ENCODE measurements at regions not wholly inside any gene's neighbourhood (a gene's known extent, or its start where the extent isn't known, plus 50 kb on each side); places are given as distances from the start of the nearest gene placed in this dataset.

DNA sequence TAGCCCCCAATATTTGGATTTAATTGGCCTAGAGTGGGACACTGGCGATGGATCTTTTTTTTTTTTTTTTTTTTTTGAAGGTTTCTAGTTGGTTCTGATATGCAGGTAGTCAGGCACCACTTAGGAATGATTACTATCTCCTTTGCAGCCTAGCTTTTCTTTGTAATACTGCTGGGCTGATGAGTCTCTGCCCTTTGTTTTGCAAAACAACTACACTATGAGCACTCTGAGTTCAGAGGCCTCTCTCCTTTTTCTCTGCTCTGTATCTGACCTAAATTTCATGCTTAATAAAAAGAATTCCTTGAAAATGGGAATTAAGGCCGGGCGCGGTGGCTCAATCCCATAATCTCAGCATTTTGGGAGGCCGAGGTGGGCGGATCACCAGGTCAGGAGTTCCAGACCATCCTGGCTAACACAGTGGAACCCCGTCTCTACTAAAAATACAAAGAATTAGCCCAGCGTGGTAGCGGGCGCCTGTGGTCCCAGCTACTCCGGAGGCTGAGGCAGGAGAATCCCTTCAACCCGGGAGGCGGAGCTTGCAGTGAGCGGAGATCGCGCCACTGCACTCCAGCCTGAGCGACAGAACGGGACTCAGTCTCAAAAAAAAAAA, 1312.3 kb downstream of the FAM181B start:
- DNase-seq (ENCODE audit: low read depth in 2 of 2) = no peak

DNA sequence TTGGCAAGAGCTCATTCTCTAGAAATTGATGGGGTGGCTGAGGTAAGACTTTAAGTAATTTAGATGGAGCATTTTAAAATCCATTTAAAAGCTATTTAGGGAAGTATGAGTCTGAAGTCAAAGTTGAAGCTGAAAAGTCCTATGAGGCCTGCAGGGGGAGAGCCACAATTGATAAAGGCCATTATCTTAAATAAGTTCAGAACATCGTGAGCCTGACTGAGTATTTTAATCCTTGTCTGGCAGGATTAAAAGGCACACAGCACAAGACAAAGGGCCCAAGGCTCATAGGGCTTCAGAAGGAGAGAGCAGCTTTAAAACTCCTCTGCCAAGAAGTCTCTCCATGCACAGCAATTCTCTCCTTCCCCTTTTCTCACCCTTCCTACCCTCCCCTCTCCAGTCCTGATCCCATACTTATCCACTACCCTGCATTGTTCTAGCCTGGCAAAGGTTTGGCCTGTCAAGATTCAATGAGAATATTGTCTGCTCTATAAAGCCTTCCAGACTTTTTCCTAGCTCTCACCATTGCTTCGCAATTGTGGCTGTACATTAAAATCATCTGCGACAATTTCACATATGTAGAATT, 1312.9 kb downstream of the FAM181B start:
- no peak for DNase-seq (ENCODE audit: low read depth in 2 of 2)

GRCh38 chr11:81397316-81397715, 1336.3 kb downstream of the FAM181B start:
- no peak for DNase-seq (ENCODE audit: low read depth in 2 of 2)

- DNase-seq (ENCODE audit: low read depth in 2 of 2) = no peak
Measured at GRCh38 chr11:81394311-81394710, 1339.4 kb downstream of the FAM181B start.

DNA sequence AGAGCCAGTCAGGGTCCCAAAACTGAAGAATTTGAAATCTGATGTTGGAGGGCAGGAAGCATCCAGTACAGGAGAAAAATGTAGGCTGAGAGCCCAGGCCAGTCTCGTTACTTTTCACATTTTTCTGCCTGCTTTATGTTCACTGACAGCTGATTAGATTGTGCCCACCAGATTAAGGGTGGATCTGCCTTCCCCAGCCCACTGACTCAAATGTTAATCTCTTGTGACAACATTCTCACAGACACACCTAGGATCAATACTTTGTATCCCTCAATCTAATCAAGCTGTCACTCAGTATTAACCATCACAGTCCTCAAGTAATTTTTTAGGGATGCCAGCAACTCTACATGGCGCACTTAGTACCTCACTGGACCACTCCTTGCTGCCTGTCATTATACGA, 1345.3 kb downstream of the FAM181B start:
- DNase-seq (ENCODE audit: low read depth in 2 of 2) = no peak

DNA sequence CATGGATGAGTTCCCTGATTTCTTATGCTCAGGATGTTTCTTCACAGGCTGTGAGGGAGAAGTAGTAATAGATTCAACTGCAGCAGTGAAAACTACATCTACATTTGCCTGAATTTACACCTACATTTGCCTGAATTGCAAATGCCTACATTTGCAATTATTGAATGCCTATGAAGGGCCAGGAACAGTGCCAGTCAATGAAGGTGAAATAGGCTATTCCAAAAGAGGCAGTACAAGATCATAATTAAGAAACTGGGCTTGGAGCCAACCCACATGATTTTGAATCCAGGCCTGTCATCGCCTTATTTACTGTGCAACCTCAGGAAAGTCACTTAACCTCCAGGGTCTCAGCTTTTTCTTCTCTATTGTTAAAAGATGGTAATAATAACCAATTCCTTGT, 1353.3 kb downstream of the FAM181B start:
- no peak for DNase-seq (ENCODE audit: low read depth in 2 of 2)

- DNase-seq (ENCODE audit: low read depth in 2 of 2) = no peak
Measured at GRCh38 chr11:81377418-81377817, 1356.2 kb downstream of the FAM181B start.

GRCh38 chr11:81373986-81374385, 1359.7 kb downstream of the FAM181B start:
- no peak for DNase-seq (ENCODE audit: low read depth in 2 of 2)

DNA sequence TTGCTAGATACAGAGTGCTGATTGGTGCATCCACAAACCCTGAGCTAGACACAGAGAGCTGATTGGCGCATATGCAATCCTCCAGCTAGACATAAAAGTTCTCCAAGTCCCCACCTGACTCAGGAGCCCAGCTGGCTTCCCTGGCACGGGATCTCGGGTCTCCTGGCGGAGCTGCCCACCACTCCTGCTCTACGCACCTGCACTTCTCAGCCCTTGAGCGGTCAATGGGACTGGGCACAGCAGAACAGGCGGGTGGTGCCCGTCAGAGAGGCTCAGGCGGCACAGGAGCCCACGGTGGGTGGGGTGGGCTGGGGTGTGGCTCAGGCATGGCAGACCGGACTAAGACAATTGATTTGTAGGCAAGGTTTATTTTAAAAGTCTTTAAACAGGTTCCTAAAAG, 1365.5 kb downstream of the FAM181B start:
- no peak for DNase-seq (ENCODE audit: low read depth in 2 of 2)

GRCh38 chr11:81365496-81365895, 1368.2 kb downstream of the FAM181B start:
- no peak for DNase-seq (ENCODE audit: low read depth in 2 of 2)

DNA sequence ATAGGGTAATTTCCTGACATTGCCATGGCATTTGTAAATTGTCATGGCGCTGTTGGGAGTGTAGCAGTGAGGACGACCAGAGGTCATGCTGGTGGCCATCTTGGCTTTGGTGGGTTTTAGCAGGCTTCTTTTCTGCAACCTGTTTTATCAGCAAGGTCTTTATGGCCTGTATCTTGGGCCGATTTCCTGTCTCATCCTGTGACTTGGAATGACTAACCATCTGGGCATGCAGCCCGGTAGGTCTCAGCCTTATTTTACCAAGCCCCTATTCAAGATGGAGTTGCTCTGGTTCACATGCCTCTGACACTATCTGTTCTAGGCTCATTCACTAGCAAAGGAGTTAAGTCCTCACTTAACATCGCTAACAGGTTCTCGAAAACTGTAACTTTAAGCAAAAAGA, 1374.2 kb downstream of the FAM181B start:
- DNase-seq (ENCODE audit: low read depth in 2 of 2) = no peak

DNA sequence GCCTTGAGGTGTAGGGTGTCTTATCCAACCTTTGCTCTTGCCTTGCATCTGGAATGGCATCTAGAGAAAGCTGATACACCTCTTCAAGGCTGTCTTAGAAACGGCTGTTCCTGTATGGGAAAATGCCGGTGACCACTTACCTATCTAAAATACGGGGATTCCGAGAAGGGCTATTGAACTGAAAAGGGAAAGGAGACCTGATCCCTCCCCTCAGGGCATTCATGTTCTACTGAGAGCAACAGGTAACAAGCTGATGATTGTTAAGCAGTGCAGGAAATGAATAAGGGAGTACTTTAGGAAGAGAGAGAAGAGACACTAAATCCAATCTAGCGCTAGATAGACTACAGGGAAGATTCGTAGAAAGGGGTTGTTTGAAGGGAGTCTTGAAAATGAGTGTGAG, 1388.1 kb downstream of the FAM181B start:
- DNase-seq (ENCODE audit: low read depth in 2 of 2) = no peak

DNA sequence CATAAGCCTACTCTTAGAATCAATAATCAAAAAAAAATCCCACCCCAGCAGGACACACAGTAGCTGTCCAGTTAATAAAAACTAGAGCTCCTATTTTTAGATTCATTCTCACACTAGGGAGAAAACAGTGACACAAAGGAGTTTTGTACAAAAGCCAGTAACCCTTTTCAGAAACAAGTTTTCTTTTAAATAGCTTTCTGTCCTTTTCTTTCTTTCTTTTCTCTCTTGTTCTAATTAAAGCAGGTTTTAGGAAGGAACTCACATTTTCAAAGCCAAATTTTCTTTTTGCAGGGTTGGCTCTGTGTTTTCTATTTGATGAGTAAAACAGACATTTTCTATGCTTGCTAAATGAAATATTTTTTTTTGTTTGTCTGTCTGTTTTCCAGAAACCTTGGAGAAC, 1390.7 kb downstream of the FAM181B start:
- DNase-seq (ENCODE audit: low read depth in 2 of 2) = no peak

DNA sequence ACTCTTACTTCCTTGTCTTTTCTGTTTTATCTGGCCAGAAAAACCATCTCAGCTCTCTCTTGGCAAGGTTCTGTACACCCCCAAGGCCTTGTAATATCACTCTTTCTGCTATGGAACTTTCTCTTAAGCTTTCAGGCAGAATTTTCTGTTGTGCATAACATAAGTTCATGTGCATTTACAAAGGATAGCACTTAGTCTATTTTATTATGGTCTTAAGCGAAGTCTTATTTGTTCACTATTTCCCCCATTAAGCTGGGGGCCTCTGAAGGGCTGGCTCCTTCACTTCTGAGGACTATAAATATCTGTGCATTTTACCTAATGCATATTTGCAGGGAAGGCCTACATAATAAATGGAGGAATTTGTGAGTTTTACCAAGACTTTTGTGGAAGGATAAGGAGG, 1393.4 kb downstream of the FAM181B start:
- DNase-seq (ENCODE audit: low read depth in 2 of 2) = no peak

- DNase-seq (ENCODE audit: low read depth in 2 of 2) = no peak
Measured at GRCh38 chr11:81339521-81339920, 1394.1 kb downstream of the FAM181B start.

- no peak for DNase-seq (ENCODE audit: low read depth in 2 of 2)
Measured at GRCh38 chr11:81337756-81338155, 1395.9 kb downstream of the FAM181B start.

DNA sequence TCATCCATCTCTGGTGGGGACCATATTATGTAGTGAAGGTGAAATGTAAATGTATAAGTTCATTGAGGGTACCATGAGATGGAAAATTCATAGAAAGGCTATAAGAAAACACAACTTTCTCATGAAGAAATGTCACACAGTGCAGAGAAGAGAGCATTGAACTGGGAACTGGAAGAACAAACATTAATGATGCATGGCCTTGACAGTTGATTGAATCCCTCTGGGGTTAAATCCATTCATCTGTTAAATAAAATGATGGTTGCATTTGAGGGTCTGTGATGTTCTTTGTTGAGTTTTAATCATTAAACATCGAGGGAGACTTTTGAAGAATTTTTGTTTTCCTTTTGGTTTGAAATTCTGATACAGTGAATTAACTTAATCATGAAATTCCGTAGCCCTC, 1401.4 kb downstream of the FAM181B start:
- no peak for DNase-seq (ENCODE audit: low read depth in 2 of 2)

GRCh38 chr11:81331611-81332235, 1401.9 kb downstream of the FAM181B start:
- no peak for DNase-seq (ENCODE audit: low read depth in 2 of 2)

GRCh38 chr11:81331088-81331487, 1402.6 kb downstream of the FAM181B start:
- no peak for DNase-seq (ENCODE audit: low read depth in 2 of 2)

DNA sequence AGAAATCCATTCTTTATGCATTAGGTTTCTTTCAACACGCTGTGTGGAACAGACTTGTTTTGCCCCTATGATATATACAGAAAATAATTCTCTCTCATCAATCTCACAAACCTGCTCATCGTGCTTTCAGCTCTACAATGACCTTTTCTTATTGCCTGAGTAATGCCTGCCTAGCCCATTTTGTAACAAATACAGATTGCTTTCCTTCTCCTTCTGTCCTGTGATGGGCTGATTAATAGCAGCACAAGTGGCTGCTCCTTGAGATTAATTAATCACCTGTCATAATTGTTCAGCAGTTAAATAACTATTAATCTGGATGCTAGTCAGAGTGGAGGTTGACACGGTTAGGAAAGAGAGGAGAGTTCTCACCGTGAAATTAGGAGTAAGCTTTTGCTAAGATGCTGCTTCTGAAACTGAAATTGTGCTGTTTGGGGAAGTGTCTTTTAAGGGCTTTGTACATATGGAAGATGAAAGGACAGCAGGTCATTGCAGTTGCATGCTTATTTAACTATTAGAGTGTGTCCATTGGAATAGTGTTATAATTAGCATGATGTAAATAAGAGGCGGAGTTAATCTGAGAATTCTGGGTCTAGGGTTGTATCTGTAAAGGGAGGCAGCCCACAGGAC, 1430.5 kb downstream of the FAM181B start:
- DNase-seq (ENCODE audit: low read depth in 2 of 2) = no peak

DNA sequence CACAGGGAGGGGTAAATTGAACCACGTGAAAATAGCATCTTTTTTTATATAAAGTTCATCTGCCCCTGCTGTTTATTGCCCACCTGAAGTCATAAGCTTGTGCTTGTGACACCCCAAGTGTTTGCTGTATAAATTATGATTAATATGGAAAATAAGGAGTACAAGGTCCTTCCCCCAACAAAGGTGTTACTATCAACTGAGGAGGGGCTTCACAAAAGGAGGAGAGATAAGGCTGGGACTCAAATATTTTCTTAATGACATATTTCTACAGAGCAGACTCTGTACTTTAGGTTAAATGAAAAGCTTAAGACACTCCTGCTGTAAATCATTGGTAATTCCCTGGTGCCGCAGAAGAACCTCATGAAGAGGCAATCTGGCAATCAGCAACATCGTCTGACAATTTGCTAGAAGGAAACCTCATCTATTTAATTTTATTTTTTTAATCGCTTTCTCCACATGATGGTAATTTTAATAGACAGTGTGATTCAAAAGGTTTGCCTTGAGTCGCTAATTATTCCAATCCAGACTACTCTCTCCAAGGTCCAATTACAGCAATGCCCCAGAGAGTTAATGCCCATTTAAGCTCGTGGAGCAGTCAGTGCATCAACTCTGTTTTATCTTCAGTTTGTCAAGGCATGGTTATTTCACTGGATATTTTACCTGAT, 1432.4 kb downstream of the FAM181B start:
- DNase-seq (ENCODE audit: low read depth in 2 of 2) = no peak

DNA sequence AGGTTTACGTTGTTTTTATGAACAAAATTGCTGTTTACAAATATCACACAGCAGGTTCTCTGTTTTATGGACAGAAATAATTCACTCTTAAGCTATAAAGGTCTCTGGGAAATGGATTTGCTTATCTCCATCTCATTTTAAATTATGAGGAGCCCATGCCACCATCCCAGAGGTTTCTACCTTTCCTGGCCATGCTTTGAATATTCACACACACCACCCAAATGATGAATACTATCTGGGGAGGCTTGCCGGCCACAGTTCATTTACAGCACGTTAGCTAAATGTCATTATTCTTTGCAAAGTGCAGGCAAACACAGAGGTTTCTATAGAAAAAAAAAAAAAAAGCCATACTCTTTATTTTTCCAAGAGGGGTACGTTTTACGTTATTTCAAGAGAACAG, 1446.7 kb downstream of the FAM181B start:
- no peak for DNase-seq (ENCODE audit: low read depth in 2 of 2)

GRCh38 chr11:81286550-81286949, 1447.1 kb downstream of the FAM181B start:
- DNase-seq (ENCODE audit: low read depth in 2 of 2) = no peak

All from fibroblast of skin of left biceps (primary cell).